GM21526 (cell line): ENCODE measurements at regions not wholly inside any gene's neighbourhood (a gene's known extent, or its start where the extent isn't known, plus 50 kb on each side); places are given as distances from the start of the nearest gene placed in this dataset.
"Not testable (repeated sequence)": the region's sequence is repeated elsewhere in the genome, so short reads cannot be mapped to it uniquely, and the experiment has no call there.

Experiments used
- ATAC-seq: cut with Tn5 transposase; IDR thresholded peaks from one replicate; pipeline ENCODE4 v1.9.1; 2021; ENCODE audit warnings: moderate library complexity; ENCODE audit not compliant: unreplicated experiment, low FRiP score

DNA sequence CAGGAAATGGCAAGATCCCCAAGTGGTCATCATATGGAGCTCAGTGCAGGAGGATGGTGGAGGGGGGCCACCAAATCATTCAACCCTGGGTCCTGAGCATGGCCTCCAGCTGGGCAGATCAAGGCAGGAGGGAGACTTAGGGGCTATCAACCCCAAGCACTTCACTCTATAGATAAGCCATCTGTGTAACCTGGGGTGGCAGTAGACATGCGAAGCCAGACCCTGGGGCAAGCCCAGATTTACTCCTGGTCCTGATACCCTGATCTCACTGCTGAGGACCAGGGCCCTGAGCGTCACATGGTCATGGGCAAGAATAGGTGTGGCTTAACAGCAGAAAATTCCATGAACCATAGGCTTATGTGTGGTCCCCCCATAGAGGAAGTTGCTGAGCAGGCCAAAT lies 173.0 kb upstream of the ADCY1 start:
- no peak for ATAC-seq

DNA sequence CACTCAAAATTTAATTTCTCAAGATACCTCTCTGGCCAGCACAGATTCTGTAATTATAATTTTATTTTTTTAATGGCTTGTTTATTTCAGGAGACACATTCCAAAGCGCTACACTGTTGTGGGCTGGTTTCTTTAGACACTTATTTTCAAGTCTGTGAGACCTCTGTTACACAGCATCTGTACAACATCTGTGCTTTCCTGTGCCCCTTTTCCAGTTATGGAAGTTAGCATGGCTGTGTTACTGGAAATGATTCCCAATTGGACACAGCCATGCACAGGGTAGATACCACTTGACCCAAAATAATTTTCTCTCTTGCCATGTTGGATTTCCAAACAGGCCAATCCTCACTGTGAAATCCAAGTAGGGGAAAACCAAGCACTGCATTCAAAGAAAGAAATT lies 172.3 kb upstream of the ADCY1 start:
- no peak for ATAC-seq

DNA sequence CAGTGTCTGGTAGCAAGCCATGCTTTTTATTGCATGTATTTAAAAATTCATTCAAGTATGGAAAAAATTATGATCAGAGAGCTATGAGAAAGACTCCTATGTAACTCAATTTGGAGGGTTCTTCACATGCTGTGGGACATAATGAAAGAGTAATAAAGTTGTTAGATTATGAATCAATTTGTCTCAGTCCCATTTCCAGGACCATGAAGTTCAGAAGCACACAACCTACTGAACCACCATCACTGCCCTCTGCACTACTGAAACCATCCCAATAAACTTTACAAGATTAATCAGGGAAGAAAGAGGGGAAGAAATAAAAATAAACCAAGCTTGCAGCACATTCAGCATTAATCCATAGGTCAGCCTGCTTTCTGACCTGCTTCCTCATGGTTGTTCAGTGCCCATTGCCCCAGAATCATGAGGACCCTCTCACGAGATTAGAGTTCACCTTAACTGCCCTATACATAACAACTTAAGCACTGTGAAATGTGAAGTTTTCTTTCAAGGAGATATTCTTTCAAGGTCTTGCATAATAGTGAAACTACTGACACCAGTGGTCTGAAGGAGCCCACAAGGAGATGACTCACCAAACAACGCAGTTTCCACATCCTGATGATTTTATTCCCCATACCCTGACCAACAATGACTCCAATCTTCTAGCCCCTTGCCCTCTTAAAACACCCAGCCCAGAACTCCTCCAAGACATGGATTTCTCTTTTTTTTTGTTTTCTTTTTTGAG lies 171.5 kb upstream of the ADCY1 start:
- ATAC-seq: no peak

DNA sequence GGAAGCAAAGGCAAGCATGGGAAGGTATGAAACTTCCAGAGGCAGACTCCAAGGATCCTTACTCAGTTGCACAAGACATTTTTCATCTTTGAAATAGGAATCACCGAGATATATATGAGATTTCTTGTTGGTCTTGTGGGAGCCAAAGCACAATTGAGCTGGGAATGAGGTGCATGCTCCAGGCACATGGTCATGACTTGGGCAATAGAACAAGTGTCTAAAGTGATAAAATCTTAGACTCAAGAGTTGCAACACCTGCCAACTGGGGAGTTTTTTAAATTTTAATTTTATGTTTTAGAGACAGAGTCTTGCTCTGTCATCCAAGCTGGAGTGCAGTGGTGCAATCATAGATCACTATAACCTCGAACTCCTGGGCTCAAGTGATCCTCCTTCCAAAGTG lies 169.5 kb upstream of the ADCY1 start:
- ATAC-seq: no peak

DNA sequence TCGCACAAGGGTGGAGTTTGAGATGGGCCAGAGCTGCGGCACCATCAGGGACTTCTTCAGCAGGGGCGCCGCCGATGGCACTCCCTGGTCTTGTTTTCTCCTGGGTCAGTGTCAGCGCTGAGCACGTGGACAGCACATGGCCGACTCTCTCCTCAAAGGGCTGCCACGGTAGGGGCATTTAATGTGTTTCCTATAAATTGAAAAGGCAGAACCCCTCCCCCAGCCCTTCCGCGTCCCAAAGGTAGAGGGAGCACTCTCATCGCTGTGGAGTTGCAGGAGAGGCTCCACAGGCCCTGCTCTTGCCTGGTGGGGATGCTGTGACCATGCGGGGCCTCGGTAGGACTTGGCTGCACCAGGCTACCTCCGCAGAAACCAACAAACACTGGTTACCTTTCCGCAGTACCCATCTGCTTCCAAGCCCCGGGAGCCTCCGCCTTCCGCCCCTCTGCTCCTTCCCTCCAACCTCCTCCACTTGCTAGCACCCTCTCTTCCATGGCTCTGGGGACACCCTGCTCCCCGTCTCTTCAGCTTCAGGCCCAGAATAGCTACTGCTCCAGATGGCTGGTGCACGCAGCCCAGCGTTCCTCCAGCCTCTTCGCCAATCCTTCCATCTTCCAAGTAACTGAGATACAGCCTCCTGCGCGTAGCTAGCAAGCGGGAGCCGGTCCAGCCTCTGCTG lies 166.3 kb upstream of the ADCY1 start:
- no peak for ATAC-seq

DNA sequence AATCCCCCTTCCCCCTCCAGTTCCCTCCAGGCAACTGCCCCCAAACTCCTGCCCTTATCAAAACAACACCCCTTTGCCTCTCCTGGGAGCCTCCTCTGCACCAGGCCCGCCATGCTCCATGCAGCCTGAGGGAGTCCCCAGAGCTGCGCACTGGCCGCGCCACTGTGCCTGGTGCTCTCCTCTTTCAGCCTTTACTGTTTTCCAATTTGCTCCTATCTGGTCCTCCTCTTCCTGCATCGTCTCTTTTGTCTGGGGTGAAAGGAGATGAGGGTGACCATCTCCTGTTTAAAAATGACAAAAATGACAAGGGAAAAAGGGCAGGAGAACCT lies 165.8 kb upstream of the ADCY1 start:
- ATAC-seq: no peak

DNA sequence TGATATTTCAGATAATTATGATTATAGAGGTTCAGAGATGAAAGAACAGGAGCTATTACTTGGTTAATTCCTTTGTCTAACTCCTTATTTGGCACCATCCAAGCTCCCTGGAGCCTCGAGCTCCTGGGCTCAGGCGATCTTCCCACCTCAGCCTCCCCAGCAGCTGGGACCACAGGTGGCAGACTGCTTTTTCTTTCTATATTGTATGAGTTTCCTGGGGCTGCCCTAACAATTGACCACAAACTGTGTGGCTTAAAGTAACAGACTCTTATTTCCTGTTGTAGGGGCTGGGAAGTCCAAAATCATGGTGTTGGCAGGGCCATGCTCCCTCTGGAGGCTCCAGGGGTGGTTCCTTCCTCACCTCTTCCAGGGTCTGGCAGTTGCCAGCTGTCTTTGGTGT lies 163.3 kb upstream of the ADCY1 start:
- ATAC-seq: no peak

DNA sequence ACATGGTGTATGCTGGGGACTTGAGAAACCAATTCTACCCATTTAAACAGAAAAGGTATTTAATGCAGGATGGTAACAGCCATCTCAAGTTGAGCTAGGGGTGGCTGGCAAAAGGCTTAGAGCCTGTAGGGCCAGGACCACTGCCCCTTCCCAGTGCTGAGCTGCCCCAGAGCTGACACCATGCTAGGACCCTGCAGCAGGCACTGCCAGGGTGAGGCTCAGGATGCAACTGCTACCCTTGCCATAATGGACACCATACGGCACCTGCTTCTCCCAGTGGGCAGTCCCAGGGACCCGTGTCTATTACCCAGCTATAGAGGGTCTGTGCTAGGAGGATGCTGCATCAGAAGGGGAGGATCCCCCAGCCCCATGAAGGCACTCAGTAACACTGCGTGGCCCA lies 160.7 kb upstream of the ADCY1 start:
- ATAC-seq: no peak

DNA sequence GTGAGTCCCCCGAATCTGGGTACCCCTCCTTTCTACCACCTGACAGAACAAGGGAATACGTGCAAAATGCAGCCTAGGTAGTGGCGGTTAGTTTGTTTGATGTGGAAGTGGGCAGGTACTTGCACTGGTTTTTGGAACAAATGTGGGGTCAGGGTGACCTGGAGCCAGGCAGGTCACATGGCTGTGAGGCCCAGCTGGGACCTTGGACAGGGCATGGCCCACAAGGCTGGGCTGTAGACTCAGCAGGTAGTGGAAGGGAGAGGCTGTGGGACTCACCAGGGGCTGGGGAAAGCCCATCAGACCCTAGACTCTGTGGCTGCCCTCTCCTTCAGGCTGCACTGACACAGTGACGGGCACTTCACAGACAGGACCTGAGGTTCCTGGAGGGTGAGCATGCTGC lies 159.9 kb upstream of the ADCY1 start:
- no peak for ATAC-seq

DNA sequence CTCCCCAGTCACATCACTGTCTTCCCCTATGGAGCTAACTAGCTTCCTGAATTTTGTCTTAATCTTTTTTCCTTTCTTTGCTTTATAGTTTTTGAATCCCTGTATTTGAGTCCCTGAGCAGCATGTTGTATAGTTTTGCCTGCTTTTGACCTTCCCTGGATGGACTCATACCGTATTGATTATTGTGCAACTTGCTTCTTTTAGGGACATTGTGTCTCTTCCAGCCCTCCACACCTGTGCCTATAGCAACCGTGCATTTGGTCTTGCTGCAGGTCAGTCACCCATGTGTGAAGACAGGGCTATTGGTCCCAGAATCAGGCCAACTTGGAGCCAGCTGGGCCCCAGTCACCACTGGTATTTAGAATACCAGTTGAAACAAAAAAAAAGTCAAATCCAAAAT lies 158.9 kb upstream of the ADCY1 start:
- no peak for ATAC-seq

DNA sequence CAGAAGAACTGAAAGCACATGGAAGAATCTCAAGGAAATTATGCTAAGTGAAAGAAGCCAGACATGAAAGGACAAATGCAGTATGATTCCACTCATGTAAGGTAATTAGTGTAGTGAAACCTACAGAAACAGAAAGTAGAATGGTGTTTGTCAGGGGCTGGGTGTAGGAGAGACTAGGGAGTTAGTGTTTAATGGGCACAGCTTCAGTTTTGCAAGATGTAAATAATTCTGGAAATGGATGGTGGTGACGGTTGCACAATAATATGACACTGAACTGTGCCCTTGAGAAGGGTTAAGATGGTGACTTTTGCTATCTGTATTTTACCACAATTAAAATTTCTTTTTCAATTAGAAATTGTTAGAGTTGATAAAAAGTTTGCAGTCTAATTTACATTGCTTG lies 157.3 kb upstream of the ADCY1 start:
- no peak for ATAC-seq

DNA sequence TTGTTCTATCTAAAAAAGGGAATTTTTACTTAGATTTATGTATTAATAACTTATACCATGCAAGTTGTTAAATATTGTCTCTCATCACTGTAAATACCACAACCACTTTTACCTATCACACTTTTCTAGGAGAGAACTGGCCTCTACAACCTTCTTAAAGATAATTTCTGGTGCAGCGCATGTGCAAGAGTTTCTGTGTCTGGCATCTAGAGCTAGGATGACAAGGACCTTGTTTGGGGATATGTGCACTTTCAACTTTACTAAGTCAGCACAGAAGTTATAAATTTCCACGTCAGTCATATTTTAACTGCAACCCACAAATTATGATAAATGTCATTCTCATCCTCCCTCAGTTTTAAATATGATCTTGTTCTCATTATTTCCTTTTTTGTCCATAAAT lies 156.9 kb upstream of the ADCY1 start:
- ATAC-seq: no peak

DNA sequence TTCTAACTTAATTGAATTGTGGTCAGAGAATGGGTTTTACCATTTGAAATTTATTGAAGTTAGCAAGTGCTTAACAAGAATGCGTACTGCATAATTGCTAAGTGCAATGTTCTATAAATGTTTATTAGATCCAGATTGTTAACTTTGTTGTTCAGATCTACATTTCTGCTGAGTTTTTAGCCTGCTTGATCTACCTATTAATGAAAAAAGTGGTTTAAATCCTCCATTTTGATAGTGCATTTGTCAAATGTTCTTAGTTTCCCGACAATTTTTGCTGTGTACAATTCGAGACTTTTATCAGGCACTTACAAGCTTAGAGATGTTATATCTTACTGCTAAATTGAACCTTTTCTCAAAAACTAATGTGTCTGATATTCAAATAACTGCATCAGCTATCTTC lies 156.4 kb upstream of the ADCY1 start:
- ATAC-seq: no peak

DNA sequence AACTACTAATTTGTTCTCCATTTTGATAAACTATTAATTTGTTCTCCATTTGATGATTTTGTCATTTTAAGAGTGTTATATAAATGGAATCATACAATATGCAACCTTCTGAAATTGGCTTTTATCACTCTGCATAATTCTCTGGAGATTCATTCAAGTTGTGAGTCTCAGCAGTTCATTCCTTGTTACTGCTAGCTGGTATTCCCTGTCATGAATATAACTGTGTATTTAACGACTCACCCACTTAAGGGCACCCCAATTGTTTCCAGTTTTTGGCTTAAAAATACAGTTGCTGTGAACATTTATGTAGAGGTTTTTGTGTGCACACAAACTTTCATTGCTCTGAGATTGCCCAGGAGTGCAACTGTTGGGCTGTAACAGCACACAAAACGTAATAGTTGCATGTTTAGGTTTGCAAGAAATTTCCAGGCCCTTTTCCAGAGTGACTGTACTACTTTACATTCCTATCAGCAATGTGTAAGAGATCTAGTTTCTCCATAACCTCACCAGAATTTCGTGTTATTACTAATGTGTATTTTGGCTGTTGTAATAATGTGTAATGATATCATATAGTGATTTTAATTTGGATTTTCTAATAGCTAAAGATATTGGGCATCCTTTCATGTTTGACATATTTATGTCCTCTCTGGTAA lies 153.2 kb upstream of the ADCY1 start:
- ATAC-seq: no peak

DNA sequence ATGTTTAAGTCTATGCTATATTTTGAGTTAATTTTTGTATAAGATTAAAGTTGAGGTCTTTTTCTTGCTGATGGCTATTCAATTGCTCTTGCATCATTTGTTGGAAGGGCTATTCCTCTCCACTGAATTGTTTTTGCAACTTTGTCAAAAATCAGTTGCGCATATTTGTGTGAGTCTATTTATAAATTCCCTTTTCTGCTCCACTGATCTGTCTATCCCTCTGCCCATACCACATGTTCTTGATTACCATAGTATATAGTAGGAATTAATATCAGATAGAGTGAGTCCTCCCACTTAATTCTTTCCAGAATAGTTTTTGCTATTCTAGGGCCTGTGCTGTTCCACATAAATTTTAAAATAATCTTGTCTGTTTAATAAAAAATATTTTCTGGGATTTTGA lies 152.4 kb upstream of the ADCY1 start:
- no peak for ATAC-seq

DNA sequence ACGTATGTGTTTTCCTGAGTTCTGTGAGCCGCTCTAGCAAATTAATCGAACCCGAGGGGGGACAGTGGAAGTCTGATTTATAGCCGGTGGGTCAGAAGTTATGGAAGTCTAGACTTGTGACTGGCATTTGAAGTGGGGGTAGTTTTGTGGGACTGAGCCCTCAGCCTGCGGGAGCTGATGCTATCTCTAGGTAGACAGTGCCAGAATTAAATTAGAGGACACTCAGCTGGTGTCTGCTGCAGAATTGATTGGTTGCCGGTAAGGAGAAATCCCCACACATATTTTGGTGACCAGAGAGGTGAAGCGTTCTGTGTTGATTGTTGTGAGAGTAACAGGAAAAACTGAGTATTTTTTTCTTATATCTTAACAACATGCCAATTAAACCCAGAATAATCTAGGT lies 143.8 kb upstream of the ADCY1 start:
- ATAC-seq: no peak

DNA sequence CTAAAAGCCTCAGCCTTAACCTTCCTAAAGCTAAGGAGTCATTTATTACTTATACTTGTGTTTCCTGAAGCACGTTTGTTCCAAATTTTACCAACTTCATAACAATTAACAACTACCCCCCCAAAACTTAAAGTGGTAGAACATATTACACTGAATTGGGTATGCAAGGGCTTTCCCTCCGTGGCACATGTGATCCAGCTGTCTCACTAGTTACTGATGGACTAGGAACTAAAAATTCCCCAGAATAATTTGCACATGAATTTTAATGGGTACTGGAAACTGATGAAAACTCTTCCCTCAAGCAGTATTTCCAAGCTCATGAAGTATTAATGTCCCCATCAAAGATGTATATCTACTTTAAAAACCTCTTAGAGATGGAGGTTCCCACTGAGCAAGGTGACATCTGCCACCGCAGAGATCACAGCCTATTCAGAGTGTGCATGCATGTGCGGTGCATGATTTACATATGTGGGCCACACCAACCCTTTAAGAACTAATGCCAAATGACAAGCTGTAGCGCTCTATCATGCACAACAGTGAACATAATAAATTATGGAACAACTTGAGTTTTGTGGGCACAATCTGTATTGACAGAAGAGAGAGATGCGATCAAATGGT lies 139.9 kb upstream of the ADCY1 start:
- ATAC-seq: no peak

DNA sequence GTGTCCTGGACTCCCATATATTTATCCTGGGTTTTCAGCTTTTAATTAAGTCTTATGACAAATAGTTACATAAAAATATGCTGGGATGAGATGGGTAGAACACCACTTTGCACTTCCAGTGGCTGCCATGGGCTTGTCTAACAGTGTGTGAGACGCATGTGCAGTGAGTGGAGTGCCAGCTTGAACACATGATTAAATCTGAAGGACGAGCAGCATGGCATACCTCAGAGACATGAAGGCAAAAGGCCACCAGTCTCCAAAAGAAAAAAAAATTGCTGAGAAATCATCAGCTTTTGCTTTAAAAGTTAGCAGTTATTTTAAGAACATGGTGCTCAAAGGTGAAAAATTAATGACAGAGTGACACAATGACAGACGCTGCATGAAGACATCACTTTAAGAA lies 139.0 kb upstream of the ADCY1 start:
- no peak for ATAC-seq

DNA sequence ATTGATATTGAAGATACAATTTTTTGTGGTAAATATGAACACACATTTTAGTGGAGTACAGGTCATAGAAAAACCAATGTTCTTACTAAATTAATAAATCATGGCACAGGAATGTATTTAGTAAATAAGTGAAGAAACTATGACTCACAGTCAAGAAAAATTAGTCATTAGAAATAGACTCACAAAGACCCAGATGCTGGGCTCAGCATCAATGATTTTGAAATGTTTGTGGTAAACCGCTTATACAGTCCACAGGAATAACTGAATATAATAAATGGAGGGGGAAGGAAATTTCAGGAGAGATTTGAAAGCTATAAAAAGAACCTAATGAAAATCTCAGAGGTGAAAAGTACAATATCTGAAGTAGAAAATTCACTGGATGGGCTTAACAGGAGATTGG lies 138.3 kb upstream of the ADCY1 start:
- ATAC-seq: no peak

DNA sequence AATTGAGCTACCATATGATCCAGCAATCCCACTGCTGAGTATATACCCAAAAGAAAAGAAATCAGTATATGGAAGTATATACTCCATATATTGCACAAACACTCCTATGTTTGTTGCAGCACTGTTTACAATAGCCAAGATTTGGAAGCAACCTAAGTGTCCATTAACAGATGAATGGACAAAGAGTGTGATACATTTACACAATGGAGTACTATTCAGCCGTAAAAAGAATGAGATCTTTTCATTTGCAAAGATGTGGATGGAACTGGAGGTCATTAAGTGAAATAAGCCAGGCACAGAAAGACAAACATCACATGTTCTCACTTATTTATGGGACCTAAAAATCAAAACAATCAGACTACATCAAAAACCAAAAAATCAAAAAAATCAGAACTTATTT lies 133.4 kb upstream of the ADCY1 start:
- ATAC-seq: not testable (repeated sequence)

DNA sequence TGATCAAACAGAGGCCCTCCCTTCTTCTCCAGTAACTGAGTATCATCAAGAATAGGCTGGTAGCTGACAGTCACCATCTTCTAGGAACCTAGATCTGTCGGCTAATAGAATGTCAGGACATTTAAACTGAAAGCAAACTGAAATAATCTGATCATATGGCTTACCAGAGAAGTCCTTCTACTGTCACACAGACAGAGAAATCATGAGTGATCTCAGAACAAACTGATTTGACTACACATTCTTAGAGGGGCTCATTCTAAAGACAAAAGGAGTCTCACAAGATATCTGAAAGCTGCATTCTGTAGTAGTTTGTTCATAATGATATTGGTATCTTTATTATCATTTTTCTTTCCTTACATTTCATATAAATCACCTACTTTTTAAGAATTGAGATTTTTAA lies 130.9 kb upstream of the ADCY1 start:
- ATAC-seq: no peak
